Caco-2 (cell line): ENCODE measurements at regions not wholly inside any gene's neighbourhood (a gene's known extent, or its start where the extent isn't known, plus 50 kb on each side); places are given as distances from the start of the nearest gene placed in this dataset.

Experiments
- BruUV-seq: library from RNA; stranded (reverse); fragments of 400-500 nt; replicated peaks from 2 replicates; lab custom pipeline; 2021; lab: Mats Ljungman, UMichigan
- CTCF ChIA-PET: fragments of 300-600 bp; sonication (Branson Sonifier 250); formaldehyde crosslinking; loops from one replicate; lab custom pipeline; 2022; ENCODE audit warnings: antibody characterized with exemption; lab: Charles Lee
- POLR2A ChIA-PET: fragments of 300-600 bp; sonication (Branson Sonifier 250); formaldehyde crosslinking; loops from one replicate; lab custom pipeline; 2022; ENCODE audit warnings: antibody characterized with exemption; lab: Charles Lee
- DNase-seq, 2 experiments: peaks; one replicate each; pipeline versions ENCODE4 v3.0.0 to v3.0.0-alpha.2; 2020 to 2022
- H3K27me3 ChIP-seq: replicated peaks from 2 replicates; pipeline ENCODE4 v1.6.0; 2011; ENCODE audit warnings: low read length; ENCODE audit not compliant: control insufficient read depth, insufficient read depth
- H3K36me3 ChIP-seq: 2 replicates; pipeline ENCODE4 v1.5.1; 2011; ENCODE audit warnings: low read length; ENCODE audit not compliant: control insufficient read depth, insufficient read depth
- H3K4me1 ChIP-seq: fragments of 250-450 bp; sonication (Bioruptor Pico); 2 replicates; pipeline ENCODE4 v1.5.1; 2020; ENCODE audit warnings: mild to moderate bottlenecking
- H3K4me3 ChIP-seq: 2 replicates; pipeline ENCODE4 v1.5.1; 2011; ENCODE audit warnings: low read depth, mild to moderate bottlenecking, control low read depth, low read length
- H3K9me3 ChIP-seq: fragments of 250-450 bp; sonication (Bioruptor Pico); 2 replicates; pipeline ENCODE4 v1.5.1; 2020; ENCODE audit warnings: mild to moderate bottlenecking, moderate library complexity
- H3K27ac Mint-ChIP-seq: one replicate; pipeline ENCODE4 v1.8.0; 2022; ENCODE audit warnings: mixed read lengths; ENCODE audit not compliant: unreplicated experiment
- H3K27me3 Mint-ChIP-seq: one replicate; pipeline ENCODE4 v1.8.0; 2022; ENCODE audit warnings: mixed read lengths; ENCODE audit not compliant: insufficient read depth, unreplicated experiment
- H3K36me3 Mint-ChIP-seq: one replicate; pipeline ENCODE4 v1.8.0; 2022; ENCODE audit warnings: mild to moderate bottlenecking, mixed read lengths; ENCODE audit not compliant: insufficient read depth, unreplicated experiment
- H3K4me1 Mint-ChIP-seq: one replicate; pipeline ENCODE4 v1.8.0; 2022; ENCODE audit warnings: low read depth, mixed read lengths; ENCODE audit not compliant: unreplicated experiment
- H3K4me3 Mint-ChIP-seq: one replicate; pipeline ENCODE4 v1.8.0; 2022; ENCODE audit warnings: mild to moderate bottlenecking, moderate library complexity, mixed read lengths; ENCODE audit not compliant: unreplicated experiment
- H3K9me3 Mint-ChIP-seq: one replicate; pipeline ENCODE4 v1.8.0; 2022; ENCODE audit warnings: mixed read lengths; ENCODE audit not compliant: unreplicated experiment
- CTCF ChIP-seq, 2 experiments: fragments of 200-600 bp in 1 of 2; IDR thresholded peaks; 1 replicate in 1 of 2; 2 replicates in 1 of 2; pipeline versions ENCODE4 v1.5.1 to v1.8.0; 2011 to 2022; ENCODE audit warnings: antibody characterized with exemption in 1 of 2, control low read depth in 1 of 2, inconsistent platforms in 1 of 2, low read depth in 1 of 2, low read length in 1 of 2, mild to moderate bottlenecking in 1 of 2, moderate library complexity in 1 of 2; ENCODE audit not compliant: insufficient read depth in 1 of 2, severe bottlenecking in 1 of 2, unreplicated experiment in 1 of 2
- intact Hi-C: fragments of 100-400 bp; cut with micrococcal nuclease; formaldehyde crosslinking; loops from one replicate; pipeline ENCODE4 v1.10.0; 2022; ENCODE audit not compliant: unreplicated experiment

DNA sequence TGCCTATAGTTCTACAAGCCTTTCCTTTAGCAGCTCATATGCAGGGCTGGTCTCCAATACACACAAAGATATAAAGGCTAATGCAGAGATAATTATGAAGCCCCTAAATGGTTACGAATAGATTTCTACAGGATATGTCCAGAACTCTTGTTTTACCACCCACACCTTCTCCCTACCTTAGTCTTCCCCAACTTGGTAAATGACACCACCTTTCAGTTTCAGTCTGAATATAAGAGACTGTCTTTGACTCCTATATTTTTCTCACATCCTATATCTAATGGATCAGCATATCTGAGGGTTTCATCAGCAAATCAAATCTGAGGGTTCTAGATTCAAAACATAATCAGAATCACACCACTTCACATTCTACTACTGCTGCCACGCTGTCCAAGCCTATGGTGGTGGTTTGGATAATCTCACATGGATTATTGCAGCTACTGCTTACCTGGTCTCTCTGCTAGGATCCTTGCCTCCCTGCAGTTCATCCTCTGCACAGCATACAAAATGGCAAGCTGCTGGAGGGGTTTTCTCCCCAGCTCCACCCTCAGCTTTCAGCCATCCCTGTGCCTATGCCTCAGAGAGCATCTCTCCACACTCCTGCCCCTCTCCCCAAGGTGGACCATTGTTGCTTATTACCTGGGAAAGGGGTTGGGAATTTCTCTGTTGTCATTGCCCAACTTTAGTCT, 178.0 kb upstream of the SPOPL start:
- H3K27ac Mint-ChIP-seq: no peak overlapping the region
- H3K4me1 ChIP-seq: no peaks in the 10 kb centered on the region
- no peak overlapping the region for H3K4me3 Mint-ChIP-seq
- H3K36me3 Mint-ChIP-seq: no peaks in the 10 kb centered on the region
- H3K4me1 Mint-ChIP-seq: no peaks in the 10 kb centered on the region
- intact Hi-C loops: no loop called here
- H3K9me3 Mint-ChIP-seq: no peaks in the 10 kb centered on the region
- BruUV-seq: no TSS peak
- CTCF ChIA-PET: no interaction called here
- no peak overlapping the region for H3K4me3 ChIP-seq
- H3K36me3 ChIP-seq: no peaks in the 10 kb centered on the region
- no peak for DNase-seq
- POLR2A ChIA-PET: no interaction called here
- H3K27me3 ChIP-seq: no peaks in the 10 kb centered on the region
- no peaks in the 10 kb centered on the region for H3K9me3 ChIP-seq
- H3K27me3 Mint-ChIP-seq: no peaks in the 10 kb centered on the region
- TF ChIP-seq CTCF (IDR thresholded peaks at IDR 0.05; ENCODE audit: insufficient read depth in 1 of 2, low read depth in 1 of 2, low read length in 1 of 2, severe bottlenecking in 1 of 2, unreplicated experiment in 1 of 2): no peak

- TF ChIP-seq CTCF (IDR thresholded peaks at IDR 0.05; ENCODE audit: insufficient read depth in 1 of 2, low read depth in 1 of 2, low read length in 1 of 2, severe bottlenecking in 1 of 2, unreplicated experiment in 1 of 2): peak in 1 of 2 experiments; percentile 27
- BruUV-seq: no TSS peak
- H3K4me1 ChIP-seq: 0 out of 2 replicates have a peak, but pooled peaks cover 4% of the 10 kb centered on the region
- POLR2A ChIA-PET: no interaction called here
- no peak overlapping the region for H3K4me3 ChIP-seq
- H3K27me3 ChIP-seq: no peaks in the 10 kb centered on the region
- DNase-seq: no peak
- intact Hi-C loops: no loop called here
- no peaks in the 10 kb centered on the region for H3K27me3 Mint-ChIP-seq
- no peak overlapping the region for H3K4me3 Mint-ChIP-seq
- H3K36me3 Mint-ChIP-seq: no peaks in the 10 kb centered on the region
- H3K9me3 Mint-ChIP-seq: no peaks in the 10 kb centered on the region
- CTCF ChIA-PET: no interaction called here
- no peaks in the 10 kb centered on the region for H3K36me3 ChIP-seq
- no peak overlapping the region for H3K27ac Mint-ChIP-seq
- H3K4me1 Mint-ChIP-seq: peaks cover 5% of the 10 kb centered on the region
- no peaks in the 10 kb centered on the region for H3K9me3 ChIP-seq
These were observed 177.3 kb upstream of the SPOPL start for GRCh38 chr2:138324068-138324771.

- ChIA-PET CTCF (no interaction called here), POLR2A (no interaction called here)
- no TSS peak for BruUV-seq
- Mint-ChIP-seq H3K27me3 (no peaks in the 10 kb centered on the region), H3K4me1 (peaks cover 11% of the 10 kb centered on the region), H3K4me3 (no peak overlapping the region), H3K36me3 (no peaks in the 10 kb centered on the region), H3K27ac (no peak overlapping the region), H3K9me3 (no peaks in the 10 kb centered on the region)
- Histone ChIP-seq H3K27me3 (no peaks in the 10 kb centered on the region), H3K36me3 (no peaks in the 10 kb centered on the region), H3K4me3 (no peak overlapping the region), H3K9me3 (no peaks in the 10 kb centered on the region), H3K4me1 (0 out of 2 replicates have a peak, but pooled peaks cover 4% of the 10 kb centered on the region)
- no peak for TF ChIP-seq CTCF (IDR thresholded peaks at IDR 0.05; ENCODE audit: insufficient read depth in 1 of 2, low read depth in 1 of 2, low read length in 1 of 2, severe bottlenecking in 1 of 2, unreplicated experiment in 1 of 2)
- DNase-seq: no peak
- intact Hi-C loops: no loop called here
These were observed 173.6 kb upstream of the SPOPL start for GRCh38 chr2:138327967-138328366.
